Ureter (tissue), 1 donor: ENCODE measurements at regions not wholly inside any gene's neighbourhood (a gene's known extent, or its start where the extent isn't known, plus 50 kb on each side); places are given as distances from the start of the nearest gene placed in this dataset.
"Not testable (repeated sequence)": the region's sequence is repeated elsewhere in the genome, so short reads cannot be mapped to it uniquely, and the experiment has no call there.

Source experiments
- DNase-seq: peaks from one replicate; pipeline ENCODE4 v3.0.0-alpha.2; 2020; ENCODE audit warnings: low spot score
- donor health status: DM: yes; HTN: yes; CAD: no.

GRCh38 chr20:40855269-40855668 lies 166.2 kb upstream of the MAFB start:
- no peak for DNase-seq

- DNase-seq = no peak
These were observed 167.6 kb upstream of the MAFB start for GRCh38 chr20:40856653-40857052.

- no peak for DNase-seq
These were observed 168.1 kb upstream of the TOP1 start for GRCh38 chr20:40860487-40860902.

GRCh38 chr20:40861427-40862008 lies 167.1 kb upstream of the TOP1 start:
- no peak for DNase-seq

- no peak for DNase-seq
These were observed 165.2 kb upstream of the TOP1 start for GRCh38 chr20:40863355-40863919.

- no peak for DNase-seq
These were observed 164.2 kb upstream of the TOP1 start for GRCh38 chr20:40864470-40864869.

- DNase-seq = no peak
These were observed 163.5 kb upstream of the TOP1 start for GRCh38 chr20:40865095-40865494.

GRCh38 chr20:40866056-40866455 lies 162.6 kb upstream of the TOP1 start:
- no peak for DNase-seq

- peak; percentile 57 for DNase-seq
These were observed 159.9 kb upstream of the TOP1 start for GRCh38 chr20:40868551-40869217.

GRCh38 chr20:40869218-40870147 lies 159.1 kb upstream of the TOP1 start:
- DNase-seq = no peak

GRCh38 chr20:40875116-40876085 lies 153.2 kb upstream of the TOP1 start:
- DNase-seq = no peak

- DNase-seq = not testable (repeated sequence)
These were observed 150.5 kb upstream of the TOP1 start for GRCh38 chr20:40878099-40878498.

- no peak for DNase-seq
These were observed 148.4 kb upstream of the TOP1 start for GRCh38 chr20:40880063-40880728.

GRCh38 chr20:40880729-40881109 lies 147.9 kb upstream of the TOP1 start:
- DNase-seq = no peak

- DNase-seq = no peak
These were observed 146.5 kb upstream of the TOP1 start for GRCh38 chr20:40882152-40882551.

GRCh38 chr20:40883097-40883496 lies 145.5 kb upstream of the TOP1 start:
- DNase-seq = no peak

- DNase-seq = no peak
These were observed 141.5 kb upstream of the TOP1 start for GRCh38 chr20:40887105-40887504.

- not testable (repeated sequence) for DNase-seq
These were observed 139.4 kb upstream of the TOP1 start for GRCh38 chr20:40889266-40889665.

- DNase-seq = no peak
These were observed 138.4 kb upstream of the TOP1 start for GRCh38 chr20:40890181-40890580.

- DNase-seq = no peak
These were observed 138.0 kb upstream of the TOP1 start for GRCh38 chr20:40890635-40891034.

- DNase-seq = no peak
These were observed 137.3 kb upstream of the TOP1 start for GRCh38 chr20:40891351-40891750.
